HG03175 (cell line): ENCODE measurements at regions not wholly inside any gene's neighbourhood (a gene's known extent, or its start where the extent isn't known, plus 50 kb on each side); places are given as distances from the start of the nearest gene placed in this dataset.

Source experiments
- ATAC-seq: cut with Tn5 transposase; IDR thresholded peaks from one replicate; pipeline ENCODE4 v1.9.1; 2021; ENCODE audit warnings: mild to moderate bottlenecking, moderate library complexity; ENCODE audit not compliant: unreplicated experiment

DNA sequence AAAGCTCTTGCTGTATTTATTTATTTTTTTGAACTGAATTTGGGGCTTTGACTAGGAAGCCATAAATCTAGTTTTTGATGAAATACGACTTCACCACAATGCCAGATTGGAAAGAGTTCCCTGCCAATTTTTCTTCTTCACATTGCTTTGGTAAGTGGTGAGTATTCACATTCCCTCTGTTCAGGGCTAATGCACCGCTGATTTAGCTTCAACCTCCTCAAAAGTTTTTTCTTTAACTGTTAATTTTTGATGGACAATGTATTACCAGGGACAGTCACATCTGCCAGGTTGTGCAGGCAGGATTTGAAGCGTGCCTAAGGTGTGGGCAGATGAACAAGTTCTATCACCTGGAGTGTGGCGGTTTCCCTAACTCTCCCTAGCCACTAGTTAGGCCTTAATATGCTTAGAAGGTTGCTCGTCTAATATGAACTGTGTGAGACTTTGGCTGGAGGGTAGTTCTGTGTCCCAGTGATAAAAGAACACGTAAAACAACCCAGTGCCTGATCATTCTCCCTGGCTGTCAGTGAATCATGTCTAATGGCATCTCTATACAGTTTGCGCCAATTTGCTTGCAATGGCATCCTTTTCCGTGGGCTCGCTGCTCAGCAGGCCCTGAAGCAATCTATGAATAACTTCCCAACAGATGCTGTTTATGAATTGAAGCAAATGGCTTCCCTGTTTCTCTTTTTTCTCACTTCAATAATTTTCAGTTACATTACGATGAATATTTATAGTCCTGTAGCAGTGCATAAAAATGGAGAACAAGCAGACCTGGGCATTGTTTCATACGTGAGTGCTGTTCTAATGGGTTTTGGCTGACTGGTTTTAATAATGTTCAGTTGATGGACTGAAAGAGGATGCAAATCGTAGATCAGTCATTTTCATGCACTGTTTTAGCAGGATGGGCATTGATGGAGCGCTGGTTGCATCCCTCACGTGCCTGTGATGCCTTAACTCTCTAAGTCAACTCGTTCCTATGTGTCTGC lies 243.2 kb upstream of the SUCLG2 start:
- ATAC-seq = no peak

DNA sequence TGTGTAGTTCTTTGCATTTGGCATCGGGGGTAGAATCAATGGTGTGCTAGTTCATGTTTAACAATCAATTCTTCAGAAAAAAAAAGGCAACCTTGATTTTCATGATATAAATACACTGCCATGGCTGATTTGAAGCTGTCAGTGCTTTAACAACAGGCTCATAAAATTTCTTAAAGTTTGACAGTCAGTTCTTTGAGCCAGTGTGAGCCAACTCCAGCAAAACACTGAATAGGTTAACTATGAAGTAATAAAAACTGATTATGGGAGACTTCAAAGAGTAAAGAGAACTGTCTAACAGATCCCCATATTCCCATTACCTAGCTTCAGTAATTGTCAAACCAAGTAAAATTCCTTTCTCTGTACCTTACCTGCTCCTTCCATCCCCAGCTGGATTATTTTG lies 241.7 kb upstream of the SUCLG2 start:
- no peak for ATAC-seq

GRCh38 chr3:67894510-67894909 lies 240.1 kb upstream of the SUCLG2 start:
- no peak for ATAC-seq

GRCh38 chr3:67884345-67884744 lies 229.9 kb upstream of the SUCLG2 start:
- ATAC-seq = no peak

GRCh38 chr3:67883766-67884165 lies 229.4 kb upstream of the SUCLG2 start:
- no peak for ATAC-seq

DNA sequence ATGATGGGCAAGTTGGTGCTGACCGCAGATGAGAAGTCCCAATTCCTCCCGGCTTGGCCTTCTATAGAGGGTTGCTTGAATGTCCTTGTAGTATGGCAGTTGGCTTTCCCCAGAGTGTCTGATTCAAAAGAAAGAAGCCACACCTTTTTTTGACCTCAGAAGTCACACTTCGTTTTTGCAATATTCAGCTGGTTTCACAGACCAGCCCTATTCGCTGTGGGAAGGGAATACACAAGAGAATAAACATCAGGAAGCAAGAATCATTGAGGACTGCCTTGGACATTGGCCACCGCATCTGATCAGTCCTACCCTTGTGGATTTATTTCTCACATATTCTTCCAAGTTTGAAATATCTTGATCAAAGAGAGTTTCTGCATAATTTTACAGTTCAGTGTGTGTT lies 228.6 kb upstream of the SUCLG2 start:
- ATAC-seq = no peak

- no peak for ATAC-seq
Observed at GRCh38 chr3:67876261-67876660, 221.8 kb upstream of the SUCLG2 start.

- no peak for ATAC-seq
Observed at GRCh38 chr3:67875858-67876257, 221.4 kb upstream of the SUCLG2 start.

GRCh38 chr3:67875338-67875737 lies 220.9 kb upstream of the SUCLG2 start:
- ATAC-seq = no peak

DNA sequence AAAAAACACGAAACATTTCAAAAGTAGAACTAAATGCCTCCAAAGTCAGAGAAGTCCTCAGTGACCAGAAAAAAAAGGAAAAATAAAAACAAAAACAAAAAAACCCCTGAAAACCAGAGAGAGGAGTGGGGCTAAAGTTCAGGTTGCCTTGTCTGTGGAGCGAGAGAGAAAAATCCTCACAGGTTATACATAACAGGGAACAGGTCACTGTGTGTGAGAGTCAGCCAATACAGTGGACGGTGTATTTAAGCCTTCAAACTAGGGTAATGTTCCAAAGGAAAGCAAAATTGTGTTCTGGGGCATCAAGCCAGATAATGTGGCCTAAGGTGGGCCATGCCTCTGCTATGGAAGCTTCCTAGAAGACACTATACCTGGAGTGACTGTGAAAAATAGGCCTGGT lies 216.1 kb upstream of the SUCLG2 start:
- ATAC-seq = no peak

GRCh38 chr3:67866571-67866970 lies 212.2 kb upstream of the SUCLG2 start:
- ATAC-seq = no peak

DNA sequence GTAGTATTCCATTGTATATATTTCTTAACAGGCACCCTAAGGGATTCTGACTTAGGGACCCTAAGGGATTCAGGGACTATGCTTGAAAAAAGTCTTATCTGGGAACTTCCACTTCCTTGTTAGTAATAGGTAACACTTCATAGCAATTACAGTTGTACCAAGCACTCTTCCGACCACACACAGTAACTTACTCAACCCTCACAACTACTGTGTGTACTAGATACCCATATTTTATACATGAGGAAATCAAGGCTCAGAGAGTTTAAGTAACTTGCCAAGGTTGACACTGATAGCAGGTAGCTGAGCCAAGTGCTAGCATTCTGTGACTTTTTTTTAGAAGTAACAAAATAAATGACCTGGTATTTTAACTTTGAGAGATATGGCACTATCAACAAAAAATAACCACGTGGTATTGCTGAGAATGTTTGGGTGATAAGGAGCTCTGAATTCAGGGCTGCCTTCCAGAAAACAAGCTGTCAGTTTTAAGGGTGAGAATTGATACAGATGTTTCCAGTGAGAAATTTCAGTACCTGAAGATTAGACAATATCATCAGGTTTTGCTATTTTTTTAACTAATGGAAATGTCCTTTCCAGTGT lies 210.3 kb upstream of the SUCLG2 start:
- ATAC-seq = no peak

DNA sequence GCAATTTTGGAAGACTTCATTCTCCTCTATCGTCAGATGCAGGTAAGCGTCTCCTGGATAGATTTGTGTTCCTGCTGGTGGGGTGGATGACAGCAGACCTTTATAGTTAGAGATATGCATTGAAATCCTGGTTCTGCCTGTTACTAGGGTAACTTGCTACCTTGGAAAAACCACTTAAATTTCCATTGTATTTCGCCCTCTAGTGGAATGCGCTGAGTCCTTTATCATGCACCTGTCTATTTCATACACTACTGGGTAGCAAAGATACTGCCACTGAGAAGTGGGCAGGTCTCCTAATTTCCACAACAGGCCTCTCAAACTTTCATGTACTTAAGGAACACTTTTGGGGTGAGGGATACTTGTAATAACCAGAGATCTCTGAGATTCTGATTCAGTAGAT lies 209.5 kb upstream of the SUCLG2 start:
- no peak for ATAC-seq

- no peak for ATAC-seq
Observed at GRCh38 chr3:67860429-67860828, 206.0 kb upstream of the SUCLG2 start.

DNA sequence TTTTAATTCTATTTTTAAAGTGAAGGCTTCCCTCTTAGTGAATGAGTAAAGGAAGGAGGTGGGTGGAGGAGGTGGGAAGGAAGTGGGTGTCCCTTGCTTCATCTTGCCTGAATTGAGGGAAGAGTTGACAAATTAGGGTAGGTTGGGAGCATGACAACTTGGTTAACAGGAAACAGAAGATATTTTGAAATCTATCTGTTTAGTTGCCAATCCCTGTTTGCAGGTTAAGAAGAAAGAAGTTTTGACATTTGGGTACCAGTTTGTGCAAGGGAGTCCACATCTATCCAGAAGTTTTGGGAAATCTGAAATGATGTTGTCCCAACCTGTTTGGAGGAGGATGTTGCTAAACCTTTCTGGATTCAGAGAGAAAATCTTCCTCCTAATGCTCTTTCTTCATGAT lies 204.1 kb upstream of the SUCLG2 start:
- ATAC-seq = no peak

- no peak for ATAC-seq
Observed at GRCh38 chr3:67856718-67857117, 202.3 kb upstream of the SUCLG2 start.

- no peak for ATAC-seq
Observed at GRCh38 chr3:67854663-67855062, 200.3 kb upstream of the SUCLG2 start.

GRCh38 chr3:67853520-67853919 lies 199.1 kb upstream of the SUCLG2 start:
- ATAC-seq = no peak

- ATAC-seq = no peak
Observed at GRCh38 chr3:67848299-67848698, 193.9 kb upstream of the SUCLG2 start.

DNA sequence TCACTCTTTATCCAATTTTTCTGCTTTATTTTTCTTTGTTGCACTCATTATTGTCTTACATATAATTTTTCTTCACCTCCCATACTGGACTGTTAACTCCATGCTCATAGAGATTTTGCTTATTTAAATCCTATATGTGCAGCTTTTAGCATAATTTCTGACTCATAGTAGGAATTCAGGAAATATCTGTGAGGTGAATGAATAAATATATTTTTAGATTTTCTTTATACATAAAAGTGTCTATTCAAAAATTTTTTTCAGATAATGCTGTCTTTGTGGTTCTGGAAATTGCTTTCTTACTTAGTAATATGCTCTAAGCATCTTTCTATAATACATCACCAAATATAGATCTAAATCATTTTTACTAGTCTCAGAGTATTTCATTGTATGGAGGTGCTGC lies 191.8 kb upstream of the SUCLG2 start:
- ATAC-seq = no peak

DNA sequence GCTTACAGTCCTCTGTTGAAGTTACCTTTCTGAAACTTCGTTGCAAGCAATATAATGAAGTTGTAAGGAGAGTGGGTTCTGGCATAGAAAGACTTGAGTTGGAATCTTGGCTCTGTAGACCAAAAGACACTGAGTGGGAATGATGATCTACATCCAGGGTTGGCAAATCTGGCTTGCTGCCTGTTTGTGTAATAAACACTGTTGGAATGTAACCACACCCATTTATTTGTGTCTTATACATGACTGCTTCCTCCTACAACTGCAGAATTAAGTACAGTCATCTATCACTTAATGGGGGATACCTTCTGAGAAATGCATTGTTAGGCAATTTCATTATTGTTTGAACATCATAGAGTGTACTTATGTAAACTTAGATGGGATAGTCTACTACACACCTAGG lies 178.4 kb upstream of the SUCLG2 start:
- no peak for ATAC-seq

DNA sequence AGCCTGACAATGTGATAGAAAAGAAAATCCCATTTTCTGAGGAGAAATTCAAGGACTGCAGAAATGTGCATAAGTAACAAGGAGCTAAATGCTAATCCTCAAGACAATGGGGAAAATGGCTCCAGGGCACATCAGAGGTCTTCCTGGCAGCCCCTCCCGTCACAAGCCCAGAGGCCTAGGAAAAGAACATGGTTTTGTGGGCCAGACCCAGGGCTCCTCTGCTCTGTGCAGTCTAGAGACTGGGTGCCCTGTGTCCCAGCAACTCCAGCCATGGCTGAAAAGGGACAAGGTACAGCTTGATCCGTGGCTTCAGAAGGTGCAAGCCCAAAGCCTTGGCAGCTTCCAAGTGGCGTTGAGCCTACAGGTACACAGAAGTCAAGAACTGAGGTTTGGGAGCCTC lies 176.8 kb upstream of the SUCLG2 start:
- no peak for ATAC-seq
